ENCODE measurements at regions not wholly inside any gene's neighbourhood (a gene's known extent, or its start where the extent isn't known, plus 50 kb on each side); places are given as distances from the start of the nearest gene placed in this dataset.

DNA sequence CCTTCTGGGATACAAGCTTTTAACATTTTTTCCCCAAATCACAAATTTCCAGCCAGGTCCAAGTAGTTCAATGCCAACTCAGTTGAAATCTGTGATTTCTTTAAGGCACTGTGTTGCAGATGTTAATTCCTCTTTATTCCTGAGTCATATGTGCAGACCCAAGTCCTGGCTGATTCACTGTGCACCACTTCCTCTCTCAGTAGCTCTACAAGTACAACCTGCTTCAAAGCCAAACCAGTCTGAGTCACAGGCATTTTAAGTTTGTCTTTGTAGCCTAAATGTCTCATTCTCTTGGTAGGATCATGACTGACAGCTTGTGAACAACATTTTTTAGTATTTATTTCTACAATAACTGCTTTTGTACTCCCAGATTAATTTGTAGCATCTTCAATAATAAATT is 165.6 kb upstream of the S100G start:
- TF ChIP-seq ZFX (IDR thresholded peaks at IDR 0.05): no peak
- TF ChIP-seq, protein P1, sequence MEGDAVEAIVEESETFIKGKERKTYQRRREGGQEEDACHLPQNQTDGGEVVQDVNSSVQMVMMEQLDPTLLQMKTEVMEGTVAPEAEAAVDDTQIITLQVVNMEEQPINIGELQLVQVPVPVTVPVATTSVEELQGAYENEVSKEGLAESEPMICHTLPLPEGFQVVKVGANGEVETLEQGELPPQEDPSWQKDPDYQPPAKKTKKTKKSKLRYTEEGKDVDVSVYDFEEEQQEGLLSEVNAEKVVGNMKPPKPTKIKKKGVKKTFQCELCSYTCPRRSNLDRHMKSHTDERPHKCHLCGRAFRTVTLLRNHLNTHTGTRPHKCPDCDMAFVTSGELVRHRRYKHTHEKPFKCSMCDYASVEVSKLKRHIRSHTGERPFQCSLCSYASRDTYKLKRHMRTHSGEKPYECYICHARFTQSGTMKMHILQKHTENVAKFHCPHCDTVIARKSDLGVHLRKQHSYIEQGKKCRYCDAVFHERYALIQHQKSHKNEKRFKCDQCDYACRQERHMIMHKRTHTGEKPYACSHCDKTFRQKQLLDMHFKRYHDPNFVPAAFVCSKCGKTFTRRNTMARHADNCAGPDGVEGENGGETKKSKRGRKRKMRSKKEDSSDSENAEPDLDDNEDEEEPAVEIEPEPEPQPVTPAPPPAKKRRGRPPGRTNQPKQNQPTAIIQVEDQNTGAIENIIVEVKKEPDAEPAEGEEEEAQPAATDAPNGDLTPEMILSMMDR (conservative IDR thresholded peaks at IDR 0.05): no peak
- no peak overlapping the region for H3K27ac ChIP-seq

DNA sequence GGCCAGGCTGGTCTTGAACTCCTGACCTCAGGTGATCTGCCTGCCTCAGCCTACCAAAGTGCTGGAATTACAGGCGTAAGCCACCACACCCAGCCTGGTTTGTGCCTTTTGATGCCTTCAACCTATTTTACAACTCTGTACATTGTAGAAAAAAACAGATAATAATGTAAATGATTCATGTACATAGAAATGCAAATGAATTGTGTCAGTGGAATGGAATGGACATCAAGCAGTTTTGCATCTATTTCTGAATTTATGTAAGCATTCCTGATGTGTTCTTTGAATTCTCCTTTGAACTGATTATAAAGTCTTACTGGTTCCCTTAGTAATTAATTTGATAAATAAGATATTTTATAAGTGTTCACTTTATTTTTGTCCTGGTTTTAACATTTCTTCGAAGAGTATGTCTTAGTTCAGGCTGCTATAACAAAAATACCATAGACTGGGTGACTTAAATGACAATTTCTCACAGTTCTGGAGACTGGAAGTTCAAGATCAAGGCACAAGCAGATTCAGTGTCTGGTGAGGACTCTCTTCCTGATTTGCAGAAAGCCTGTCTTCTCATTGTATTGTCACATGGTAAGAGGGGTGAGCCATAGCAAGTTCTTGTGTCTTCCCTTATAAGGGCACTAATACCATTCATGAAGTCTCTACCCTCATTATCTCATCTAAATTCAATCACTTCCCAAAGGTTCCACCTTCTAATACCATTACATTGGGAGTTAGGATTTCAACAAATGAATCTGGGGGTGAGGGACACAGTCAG is 162.2 kb upstream of the S100G start:
- TF ChIP-seq, protein P1 (conservative IDR thresholded peaks at IDR 0.05): no peak
- TF ChIP-seq ZFX (IDR thresholded peaks at IDR 0.05): no peak
- no peak overlapping the region for H3K27ac ChIP-seq

DNA sequence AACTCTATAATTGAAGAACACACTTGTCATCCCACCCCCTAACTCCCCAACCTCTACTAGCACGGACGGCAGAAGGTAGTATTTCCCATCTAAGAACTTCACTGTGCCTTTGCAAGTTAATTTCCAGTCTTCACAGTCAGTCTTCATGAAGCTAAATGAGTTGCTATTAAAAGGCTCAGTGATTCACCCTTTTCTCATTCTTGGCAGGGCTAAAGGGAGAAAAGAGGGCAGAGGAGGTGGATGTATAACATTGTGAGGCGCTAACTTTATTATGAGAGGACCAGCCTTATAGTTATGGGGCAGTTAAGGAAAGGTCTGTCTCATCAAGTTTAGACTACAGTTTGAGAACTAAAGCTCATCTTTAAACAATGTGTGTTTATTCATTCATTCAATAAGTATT is 161.0 kb upstream of the S100G start:
- TF ChIP-seq, protein P1 (conservative IDR thresholded peaks at IDR 0.05): no peak
- TF ChIP-seq ZFX (IDR thresholded peaks at IDR 0.05): no peak

DNA sequence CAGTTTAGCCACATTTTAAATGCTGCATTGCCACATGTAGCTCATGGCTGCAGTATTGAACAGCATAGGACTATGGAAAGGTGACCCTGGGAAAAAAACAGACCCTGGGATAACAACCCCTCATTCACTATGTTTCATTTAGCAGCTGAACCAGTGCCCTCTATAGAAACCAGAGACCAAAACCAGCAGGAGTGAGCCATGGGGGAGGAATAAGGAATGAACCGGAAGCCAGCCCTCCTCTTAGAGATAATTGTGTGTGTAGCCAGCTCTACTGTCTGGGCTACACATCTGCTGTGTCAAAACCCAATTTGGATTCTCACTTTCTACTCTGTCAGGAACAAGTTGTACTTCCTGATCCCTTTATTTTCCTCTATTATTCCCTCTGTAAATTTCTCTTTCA is 158.5 kb upstream of the S100G start:
- no peak overlapping the region for H3K27ac ChIP-seq
- TF ChIP-seq, protein P1 (conservative IDR thresholded peaks at IDR 0.05): no peak
- TF ChIP-seq ZFX (IDR thresholded peaks at IDR 0.05): no peak

More for the DNA sequence above, 161.0 kb upstream of the S100G start:
- H3K27ac ChIP-seq: no peak overlapping the region

DNA sequence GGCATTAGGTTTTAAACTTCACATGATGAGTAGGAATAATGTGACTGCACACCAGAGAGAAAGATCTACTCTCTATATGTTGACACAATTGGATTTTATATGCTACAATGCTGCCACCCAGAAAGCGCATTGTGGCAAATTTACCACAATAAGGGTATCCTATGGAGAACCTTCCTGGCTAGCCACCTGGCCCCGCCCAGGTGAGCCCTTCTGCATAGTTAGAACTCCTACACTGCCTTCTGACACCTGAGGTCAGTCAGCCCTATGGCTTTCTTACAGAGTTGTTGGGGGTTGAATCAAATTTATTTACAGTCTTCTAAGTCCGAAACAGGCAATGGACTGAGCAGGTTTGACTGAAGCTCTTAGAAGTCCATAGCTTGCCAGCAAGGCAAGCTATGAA is 153.8 kb upstream of the S100G start:
- H3K27ac ChIP-seq: no peak overlapping the region
- TF ChIP-seq ZFX (IDR thresholded peaks at IDR 0.05): no peak
- TF ChIP-seq, protein P1 (conservative IDR thresholded peaks at IDR 0.05): no peak

DNA sequence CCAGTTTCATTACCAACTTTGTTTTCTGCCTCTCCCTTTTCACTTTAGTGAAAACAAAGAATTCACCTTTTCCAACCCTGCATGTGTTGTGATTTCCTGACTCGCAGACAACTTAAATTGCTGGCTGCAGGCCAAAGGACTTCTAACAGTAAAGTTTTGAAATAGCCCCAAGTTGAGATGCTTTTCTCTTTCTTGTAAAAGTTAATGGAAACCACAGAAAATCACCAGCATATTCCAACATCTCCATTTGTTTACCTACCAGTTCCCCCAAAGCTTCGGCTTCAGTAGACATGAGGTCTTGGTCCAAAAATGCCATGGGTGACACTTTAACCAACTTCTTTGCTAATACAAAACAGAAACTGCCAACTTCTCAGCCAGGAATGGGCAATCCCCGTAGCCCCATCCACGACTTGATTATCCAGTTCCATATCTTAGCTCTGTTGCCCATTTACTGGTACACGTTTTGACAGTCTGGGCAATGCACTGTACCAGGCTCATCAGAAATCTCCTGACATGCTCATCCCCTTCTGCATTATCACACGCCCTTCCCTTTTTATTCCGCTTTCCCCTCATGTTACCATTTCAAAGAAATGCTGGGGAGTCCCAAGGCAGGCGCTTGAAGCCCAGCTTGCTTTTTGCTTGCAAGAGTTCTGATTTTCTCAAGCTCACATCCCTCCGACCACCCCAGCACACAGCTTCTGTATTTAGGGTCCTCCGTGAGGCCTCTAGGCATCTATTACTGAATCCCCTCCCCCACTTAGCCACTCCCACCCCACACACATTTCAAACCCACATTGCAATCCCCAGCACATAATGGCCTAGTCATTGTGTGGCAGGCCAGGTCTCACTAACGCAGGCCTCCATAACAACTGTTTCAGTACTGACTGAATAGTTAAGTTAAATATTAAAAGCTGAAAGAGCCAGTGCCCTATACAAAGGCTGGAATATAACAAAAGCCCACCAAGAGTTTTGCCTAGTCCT is 137.9 kb upstream of the S100G start:
- H3K27ac ChIP-seq: no peak overlapping the region
- no peak for TF ChIP-seq ZFX (IDR thresholded peaks at IDR 0.05)
- TF ChIP-seq, protein P1 (conservative IDR thresholded peaks at IDR 0.05): no peak
